NCI-H2171 (cell line): ENCODE measurements at regions not wholly inside any gene's neighbourhood (a gene's known extent, or its start where the extent isn't known, plus 50 kb on each side); places are given as distances from the start of the nearest gene placed in this dataset.

Source experiments
- DNase-seq: peaks from one replicate; lab custom pipeline; 2025; lab: John Stamatoyannopoulos, UW

GRCh38 chr1:53378061-53378460, 50.2 kb upstream of the LRP8 start:
- DNase-seq, result no peak

DNA sequence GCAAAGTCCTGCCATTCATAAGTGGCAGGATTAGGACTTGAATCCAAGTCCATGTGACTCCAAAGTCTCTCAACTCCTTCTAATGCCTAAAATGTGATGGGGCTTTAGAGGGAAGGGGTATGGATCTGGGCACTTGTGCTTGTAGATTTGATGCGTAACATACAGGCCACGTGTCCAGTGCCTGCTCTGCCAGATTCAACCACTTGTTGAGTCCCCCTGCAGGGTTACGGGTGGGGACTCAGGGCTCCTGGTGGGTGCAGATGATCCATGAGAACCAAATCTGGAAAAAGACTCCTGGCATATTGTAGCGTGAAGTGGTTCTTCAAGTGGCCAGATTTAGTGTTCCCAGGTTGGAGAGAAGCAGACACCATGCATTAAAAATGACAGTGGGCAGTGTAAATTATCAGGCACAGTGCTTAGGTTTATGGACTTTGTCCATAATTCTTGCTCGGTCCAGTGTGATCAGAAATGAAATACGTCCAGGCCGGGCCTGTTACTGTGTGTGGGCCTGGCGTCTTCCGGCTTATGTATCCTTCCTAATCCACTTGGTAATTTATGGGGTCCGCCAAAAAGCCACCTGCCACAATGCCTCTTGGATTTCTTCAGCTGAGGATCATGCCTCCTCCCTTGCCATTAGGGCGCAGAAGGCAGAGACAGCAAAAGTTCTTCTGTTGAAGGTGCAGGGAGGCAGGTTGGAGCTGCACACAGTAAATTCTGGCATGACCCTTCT, 51.2 kb upstream of the LRP8 start:
- no peak for DNase-seq

DNA sequence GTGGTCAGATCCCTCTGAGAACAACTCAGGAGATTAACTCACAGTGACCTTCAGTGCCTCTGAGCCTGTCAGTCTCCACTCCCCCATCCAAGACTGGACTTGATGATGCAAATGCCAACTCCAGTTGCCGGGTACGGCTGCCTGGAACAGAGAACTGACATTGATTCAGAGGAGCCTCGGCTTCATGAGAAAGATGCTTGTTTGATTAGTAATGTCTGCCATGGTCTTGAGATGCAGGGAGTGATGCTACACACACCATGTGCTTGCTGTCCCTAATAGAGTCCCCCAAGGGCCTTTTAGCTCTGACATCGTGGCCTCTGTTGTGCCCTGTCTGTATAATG, 51.8 kb upstream of the LRP8 start:
- DNase-seq, result no peak

DNA sequence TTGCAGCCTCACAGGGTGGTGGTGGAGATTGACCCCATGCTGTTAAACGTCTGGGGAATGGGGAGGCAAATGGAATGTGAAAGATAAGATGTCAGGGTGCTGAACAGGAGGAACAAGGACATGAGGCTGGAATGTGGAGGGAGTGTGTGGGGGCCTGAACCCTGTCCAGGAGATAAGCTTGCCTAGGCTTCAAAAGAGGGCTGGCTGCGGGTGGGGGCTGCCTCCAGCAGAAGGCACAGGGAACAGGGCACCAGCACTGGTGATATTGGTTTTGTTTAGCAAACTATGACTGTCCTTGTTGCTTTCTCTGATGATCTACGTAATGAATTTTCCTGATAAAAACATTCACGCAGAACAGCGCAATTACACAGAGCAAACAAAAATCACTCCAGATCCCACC, 52.4 kb upstream of the LRP8 start:
- no peak for DNase-seq

DNA sequence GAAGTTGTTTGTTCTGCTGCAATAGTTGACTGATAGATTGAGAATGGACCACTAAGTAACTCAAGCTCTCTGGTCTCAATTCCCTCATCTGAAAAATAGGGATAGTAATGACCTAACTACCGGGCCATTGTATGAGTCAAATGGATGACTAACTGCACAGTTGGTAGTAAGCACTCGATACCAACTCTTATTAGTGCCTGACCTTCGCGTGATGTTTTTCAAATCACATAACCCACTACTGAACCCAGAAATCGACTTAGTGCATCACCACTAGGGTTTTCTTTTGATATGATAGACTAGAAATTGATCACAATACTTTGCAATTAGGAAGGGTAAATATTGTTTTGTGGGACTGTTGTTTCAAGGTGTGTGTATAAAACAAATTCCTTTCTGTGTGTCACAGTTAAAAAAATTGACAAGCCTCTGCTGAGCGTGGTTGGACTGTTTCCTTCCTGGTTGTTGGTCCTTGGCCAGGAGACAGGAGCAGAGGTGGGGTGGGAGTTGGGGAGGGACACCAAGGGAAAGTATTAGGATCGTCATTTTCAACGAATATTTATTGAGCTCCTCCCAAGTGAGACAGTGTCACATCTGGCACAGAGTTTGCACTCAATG, 54.0 kb upstream of the LRP8 start:
- no peak for DNase-seq

DNA sequence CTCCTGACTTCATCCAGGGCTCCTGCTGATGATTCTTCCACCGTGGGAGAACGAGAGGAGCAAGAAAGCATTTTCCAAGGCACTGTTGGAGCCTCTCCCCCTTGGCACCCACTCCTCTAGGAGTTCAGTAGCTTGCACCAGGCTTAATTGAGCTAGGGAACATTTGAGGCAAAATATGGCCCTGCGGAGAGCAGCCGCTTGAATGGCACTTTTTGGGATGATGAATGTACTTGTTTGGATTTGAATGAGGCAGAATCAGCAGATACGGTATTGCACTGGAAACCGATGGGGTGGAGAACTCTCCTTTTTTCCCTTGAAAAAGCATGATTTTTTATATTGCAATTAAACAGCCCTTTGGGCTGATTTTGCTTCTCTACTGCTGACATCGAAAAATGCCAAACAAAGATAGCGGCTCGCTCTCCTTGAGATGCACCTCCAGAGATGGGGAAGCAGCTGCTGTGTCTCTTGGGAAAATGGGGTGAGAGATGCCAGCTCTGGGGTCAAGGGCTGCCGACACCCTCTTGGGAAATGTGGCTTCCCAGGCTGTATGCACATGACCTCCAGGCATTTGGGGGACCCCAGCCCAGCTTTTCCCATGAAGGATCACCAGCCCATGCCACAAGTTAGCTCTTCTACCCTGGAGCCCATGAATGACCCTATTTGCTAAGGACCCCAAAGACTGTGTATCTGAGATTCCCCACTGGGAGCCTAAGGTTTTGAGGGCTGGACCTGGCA, 55.4 kb upstream of the LRP8 start:
- DNase-seq, result no peak

DNA sequence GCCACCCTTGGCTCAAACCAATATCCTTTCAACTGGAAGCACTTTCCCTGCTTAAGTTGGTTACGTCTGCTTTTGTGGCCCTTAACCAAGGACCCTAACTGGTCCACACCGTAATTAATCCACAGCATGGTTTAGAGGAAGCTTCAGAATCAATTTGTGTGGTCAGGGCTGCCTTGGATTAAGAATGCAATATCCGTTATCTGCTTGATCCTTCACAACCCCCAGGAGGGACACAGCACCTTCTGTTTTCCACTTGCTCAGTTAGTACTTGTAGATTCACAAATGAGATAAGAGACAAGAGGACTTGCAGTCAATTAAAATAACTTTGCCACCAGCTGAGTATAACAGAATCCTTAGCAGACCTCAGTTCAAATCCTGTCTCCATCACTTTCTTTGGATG, 56.9 kb upstream of the LRP8 start:
- DNase-seq, result no peak

DNA sequence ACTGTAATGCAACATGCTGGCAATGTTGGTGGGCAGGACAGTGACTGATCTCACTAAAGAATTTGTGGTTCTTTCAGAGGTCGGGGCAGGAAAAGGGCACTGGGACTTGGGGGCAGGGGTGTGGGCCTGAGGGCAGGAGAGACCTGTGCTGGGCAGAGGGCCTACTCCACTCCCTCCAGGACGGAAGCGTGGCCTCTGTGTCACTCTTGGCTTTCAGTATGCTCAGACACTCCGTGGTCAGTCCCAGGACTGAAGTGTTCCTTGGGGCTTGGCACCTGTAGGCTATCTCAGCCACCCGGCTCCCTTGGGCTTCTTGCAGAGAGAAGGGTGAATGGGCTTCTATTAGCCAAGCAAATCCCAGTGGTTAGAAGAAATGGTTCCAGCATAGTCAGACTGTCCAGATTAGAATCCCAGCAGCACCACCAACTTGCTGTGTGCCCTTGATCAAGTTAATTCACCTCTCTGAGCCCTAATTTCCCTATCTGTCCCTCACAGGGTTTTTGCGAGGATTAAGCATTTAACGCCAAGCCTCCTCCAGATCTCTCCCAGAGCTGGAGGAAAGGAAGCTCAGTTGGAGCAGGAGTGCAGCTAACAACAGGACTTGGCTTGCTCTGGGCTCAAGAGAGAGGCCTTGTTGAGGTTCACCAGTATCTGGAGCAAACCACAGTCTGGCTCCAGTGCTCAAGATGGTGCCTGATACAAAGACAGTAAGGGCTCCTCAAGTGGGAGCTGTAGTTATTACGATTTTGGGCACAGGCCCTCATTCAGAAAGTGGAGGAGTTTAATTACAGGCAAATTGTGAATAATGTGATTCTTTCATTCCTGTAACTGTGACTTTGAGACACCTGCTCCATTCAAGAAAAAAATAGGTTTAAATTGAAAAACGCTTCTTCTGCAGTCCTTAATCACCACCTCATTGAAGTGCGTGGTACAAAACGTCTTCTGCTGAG, 57.7 kb upstream of the LRP8 start:
- no peak for DNase-seq

GRCh38 chr1:53388963-53389362, 61.1 kb upstream of the LRP8 start:
- no peak for DNase-seq

DNA sequence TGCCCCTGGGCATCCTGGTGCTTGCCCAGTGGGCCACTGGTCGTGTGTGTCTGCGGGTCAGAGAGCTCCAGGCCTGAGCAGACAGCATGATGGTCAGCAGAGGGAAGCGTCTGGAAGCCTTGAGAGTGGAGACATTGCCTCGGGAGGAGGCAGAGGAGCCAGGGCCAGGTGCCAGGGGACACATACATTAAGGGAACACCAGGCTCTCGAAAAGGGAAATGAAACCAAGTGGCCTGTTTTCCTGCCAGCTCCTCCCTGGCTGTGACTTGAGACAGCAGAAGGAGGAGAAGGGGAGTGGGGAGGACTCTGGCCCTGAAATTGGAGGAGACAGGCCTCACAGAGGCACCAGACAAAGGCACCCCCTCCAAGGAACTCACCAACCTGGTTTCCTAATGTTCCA, 62.4 kb upstream of the LRP8 start:
- DNase-seq, result no peak

DNA sequence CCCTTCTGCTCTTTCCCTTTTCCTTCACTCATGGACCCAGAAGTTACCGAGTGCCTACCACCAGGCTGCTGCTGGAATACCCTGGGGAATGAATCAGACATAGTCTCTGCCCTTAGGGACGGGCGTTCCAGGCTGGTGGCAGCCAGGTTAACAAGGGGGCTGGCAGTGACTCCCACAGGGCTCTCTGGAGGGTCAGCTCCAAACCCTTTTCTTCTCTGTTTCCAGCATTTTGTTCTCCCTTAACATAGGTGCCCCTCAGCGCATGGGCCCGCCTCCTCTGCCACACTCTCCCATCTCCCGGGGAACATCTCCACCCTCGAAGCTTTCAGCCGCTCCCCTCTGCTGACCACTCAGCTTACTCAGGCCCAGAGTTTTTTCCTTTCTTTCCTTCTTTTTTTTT, 62.9 kb upstream of the LRP8 start:
- DNase-seq, result no peak

DNA sequence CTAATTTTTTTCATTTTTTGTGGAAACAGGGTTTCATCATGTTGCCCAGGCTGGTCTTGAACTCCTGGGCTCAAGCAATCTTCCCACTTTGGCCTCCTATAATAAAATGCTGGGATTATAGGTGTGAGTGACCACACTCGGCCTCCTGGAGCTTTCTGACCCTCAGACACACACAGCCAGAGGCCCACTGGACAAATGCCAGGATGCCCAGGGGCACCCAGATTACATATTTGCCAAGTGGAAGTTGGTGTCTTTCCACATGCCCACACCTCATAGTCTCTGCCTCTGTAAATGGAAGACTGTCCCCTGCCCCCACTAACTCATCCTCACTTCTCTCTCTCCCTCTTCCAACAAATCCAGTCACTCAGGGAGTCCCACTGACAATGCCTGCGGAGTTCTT, 63.4 kb upstream of the LRP8 start:
- no peak for DNase-seq

GRCh38 chr1:53391982-53392381, 64.1 kb upstream of the LRP8 start:
- no peak for DNase-seq

DNA sequence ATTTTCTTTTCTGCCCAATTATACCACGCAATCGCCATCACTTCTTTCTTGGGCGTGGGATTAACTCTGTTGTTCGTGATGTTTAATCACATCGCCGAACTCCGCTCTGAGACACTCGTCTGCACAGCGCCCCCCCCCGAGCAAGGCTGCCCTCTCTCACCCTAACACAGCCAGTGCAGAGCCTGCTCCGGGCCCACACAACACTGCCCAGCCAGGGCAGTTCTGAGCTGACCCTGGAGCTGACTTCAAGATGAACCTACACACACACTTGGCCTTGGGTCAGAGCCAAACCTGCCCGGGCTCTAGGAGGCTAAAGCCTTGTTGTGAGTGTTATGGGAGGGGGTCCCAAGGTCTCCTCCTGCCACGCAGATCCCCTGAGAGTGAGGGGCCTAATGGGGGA, 64.6 kb upstream of the LRP8 start:
- no peak for DNase-seq

GRCh38 chr1:53393325-53393792, 65.5 kb upstream of the LRP8 start:
- DNase-seq, result peak; percentile 40

DNA sequence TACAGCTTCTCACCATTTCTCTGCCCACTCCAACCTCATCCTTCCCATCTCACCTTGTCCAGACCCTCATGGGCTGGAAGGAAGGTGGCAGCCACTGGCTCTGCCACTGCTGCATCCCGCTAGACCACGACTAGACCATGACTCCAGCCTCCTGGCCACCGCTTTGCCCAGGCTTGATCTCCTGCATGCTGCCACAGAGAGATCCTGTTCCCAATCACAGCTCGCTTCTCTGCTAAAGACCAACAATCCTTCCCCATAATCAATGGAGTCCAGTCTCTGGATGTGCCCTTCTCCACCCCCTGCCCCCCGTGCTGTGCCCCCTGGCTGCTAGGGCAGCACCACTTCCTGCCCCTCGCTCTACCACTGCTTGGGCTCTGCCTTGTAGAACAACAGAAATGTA, 64.9 kb upstream of the DMRTB1 start:
- no peak for DNase-seq

GRCh38 chr1:53395671-53396215, 63.5 kb upstream of the DMRTB1 start:
- DNase-seq, result no peak

- DNase-seq, result no peak
These were observed 62.5 kb upstream of the DMRTB1 start for GRCh38 chr1:53396573-53397268.

DNA sequence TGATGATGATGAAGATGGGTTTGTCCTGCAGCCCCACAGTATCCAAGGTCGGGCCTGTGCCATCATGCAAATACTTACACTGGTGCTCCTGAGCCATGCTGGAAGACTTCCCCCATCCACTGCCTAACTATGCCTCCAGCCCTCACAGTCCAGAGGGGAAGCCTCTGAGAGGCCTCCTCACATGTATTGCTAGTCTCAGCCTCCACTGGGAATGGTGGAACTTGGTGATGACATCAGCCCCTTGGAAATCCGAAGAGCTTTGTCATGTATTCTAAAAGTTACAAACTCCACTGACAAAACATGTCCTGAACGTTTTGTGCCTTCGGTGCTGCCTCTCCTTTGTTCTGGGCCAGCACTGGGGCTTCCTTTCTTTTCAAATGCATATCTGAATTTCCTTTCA, 61.1 kb upstream of the DMRTB1 start:
- no peak for DNase-seq

DNA sequence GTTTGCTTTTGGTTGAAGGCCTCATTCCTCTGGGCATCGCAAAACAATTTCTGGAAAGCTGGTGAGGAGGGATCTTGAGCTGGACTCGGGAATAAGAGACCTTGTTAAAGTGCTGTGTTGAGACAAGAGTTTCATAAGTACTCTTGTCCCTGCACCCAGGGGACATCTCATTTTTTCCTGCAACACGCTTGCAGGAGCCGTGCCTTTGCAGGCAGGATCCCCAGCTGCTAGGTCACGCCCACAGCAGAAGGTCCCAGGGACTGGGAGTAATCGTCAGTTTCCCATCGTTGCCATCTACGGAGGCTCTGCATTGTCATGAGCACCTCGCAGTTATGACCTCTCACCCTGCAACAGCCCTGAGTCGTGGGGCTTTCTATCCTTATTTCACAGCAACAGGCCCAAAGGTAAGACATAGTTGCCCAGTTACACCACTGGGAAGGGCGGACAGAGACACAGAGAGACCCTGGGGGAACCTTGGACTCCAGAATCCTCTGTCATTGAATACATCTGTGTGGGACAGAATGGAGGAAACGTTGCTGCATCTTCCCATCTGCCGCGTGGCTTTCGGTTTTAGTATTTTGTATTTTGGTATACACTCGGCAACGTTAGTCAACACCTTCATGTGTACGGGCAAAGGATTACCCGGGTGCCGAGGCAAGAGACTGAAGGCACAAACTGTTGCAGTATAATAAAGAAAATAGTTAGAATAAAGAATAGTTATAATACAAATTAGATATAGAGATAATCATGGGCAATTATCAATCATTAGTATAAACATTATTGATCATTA, 60.4 kb upstream of the DMRTB1 start:
- DNase-seq, result peak; percentile 56
